Large intestine (tissue), 3 donors: ENCODE measurements at regions not wholly inside any gene's neighbourhood (a gene's known extent, or its start where the extent isn't known, plus 50 kb on each side); places are given as distances from the start of the nearest gene placed in this dataset.

Experiments
- DNase-seq, 2 donors: peaks; one replicate each; pipeline versions ENCODE4 v3.0.0 to v3.0.0-alpha.2; 2013
- H3K27ac ChIP-seq: one replicate; pipeline ENCODE4 v1.5.1; 2013; ENCODE audit warnings: low read length
- H3K27me3 ChIP-seq: 2 replicates; pipeline ENCODE4 v1.6.1; 2013; ENCODE audit warnings: low read length; ENCODE audit not compliant: control insufficient read depth, insufficient read depth
- H3K36me3 ChIP-seq: 2 replicates; pipeline ENCODE4 v1.6.1; 2013; ENCODE audit warnings: low read length; ENCODE audit not compliant: control insufficient read depth, insufficient read depth
- H3K4me1 ChIP-seq: one replicate; pipeline ENCODE4 v1.6.1; 2013; ENCODE audit warnings: low read length; ENCODE audit not compliant: control insufficient read depth, insufficient read depth
- H3K4me3 ChIP-seq: one replicate; pipeline ENCODE4 v1.5.1; 2013; ENCODE audit warnings: low read length
- H3K9me3 ChIP-seq: one replicate; pipeline ENCODE4 v1.6.1; 2013; ENCODE audit warnings: mild to moderate bottlenecking, low read depth, low read length, moderate library complexity; ENCODE audit not compliant: control insufficient read depth
- WGBS: methylation state at CpG from one replicate; pipeline ENCODE4 v1.1.5; 2013; ENCODE audit warnings: low lambda C conversion rate; ENCODE audit not compliant: insufficient coverage; 5-methylcytosine and 5-hydroxymethylcytosine counted together

DNA sequence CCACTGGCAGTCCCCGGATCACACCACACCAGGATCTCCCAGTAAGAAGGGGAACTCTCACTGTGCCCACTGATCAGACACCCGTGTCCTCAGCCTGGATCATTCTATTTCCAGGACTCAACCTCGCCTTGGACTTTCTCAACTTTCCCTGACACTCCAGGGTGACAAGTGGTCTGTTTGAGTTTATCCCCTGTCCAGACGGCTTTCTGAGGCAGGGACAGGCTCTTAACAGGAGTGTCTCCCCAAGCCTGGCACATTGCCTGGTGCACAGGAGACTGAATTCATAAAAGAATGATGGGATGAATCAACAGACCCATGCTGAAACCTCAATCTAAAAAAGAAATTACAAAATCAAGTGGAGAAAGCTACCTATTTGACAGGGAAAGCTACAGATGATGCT lies 606.6 kb downstream of the EFNB2 start:
- WGBS, result no CpG with 5 or more reads among the region's 4 CpGs
- no peak overlapping the region for H3K4me3 ChIP-seq
- H3K36me3 ChIP-seq, result no peaks in the 10 kb centered on the region
- no peaks in the 10 kb centered on the region for H3K27me3 ChIP-seq
- H3K9me3 ChIP-seq, result no peaks in the 10 kb centered on the region
- no peak for DNase-seq
- H3K4me1 ChIP-seq, result no peaks in the 10 kb centered on the region
- no peak overlapping the region for H3K27ac ChIP-seq

DNA sequence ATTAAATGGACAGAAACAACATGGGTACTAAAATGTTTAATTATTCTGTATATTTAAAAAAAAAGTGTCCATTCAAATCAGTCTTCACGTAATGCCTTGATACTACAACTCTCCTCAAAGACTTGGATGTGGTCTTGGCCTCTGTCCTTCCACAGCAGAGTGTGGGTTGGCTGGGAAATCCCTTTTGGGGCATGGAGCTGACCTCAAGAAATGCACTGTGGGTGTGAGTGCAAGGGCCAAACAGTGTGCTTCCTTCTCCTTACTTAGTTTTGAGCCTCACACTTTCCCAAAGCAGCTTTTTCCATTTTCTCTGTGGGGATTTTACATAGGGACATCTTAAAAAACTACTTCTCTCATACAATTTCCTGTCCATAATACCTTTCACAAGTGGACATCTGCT lies 607.4 kb downstream of the EFNB2 start:
- no CpG with 5 or more reads among the region's 1 CpG for WGBS
- Histone ChIP-seq H3K27me3 (no peaks in the 10 kb centered on the region), H3K4me3 (no peak overlapping the region), H3K9me3 (no peaks in the 10 kb centered on the region), H3K4me1 (no peaks in the 10 kb centered on the region), H3K27ac (no peak overlapping the region), H3K36me3 (no peaks in the 10 kb centered on the region)
- DNase-seq, result no peak

GRCh38 chr13:105925496-105925895 lies 610.0 kb downstream of the EFNB2 start:
- Histone ChIP-seq H3K9me3 (no peaks in the 10 kb centered on the region), H3K4me3 (no peak overlapping the region), H3K36me3 (no peaks in the 10 kb centered on the region), H3K27me3 (no peaks in the 10 kb centered on the region), H3K4me1 (peaks cover 7% of the 10 kb centered on the region), H3K27ac (no peak overlapping the region)
- WGBS, result no CpG with 5 or more reads among the region's 2 CpGs
- DNase-seq, result peak in 1 of 2 donors; percentile 36

- Histone ChIP-seq H3K27ac (no peak overlapping the region), H3K9me3 (no peaks in the 10 kb centered on the region), H3K27me3 (no peaks in the 10 kb centered on the region), H3K36me3 (no peaks in the 10 kb centered on the region), H3K4me3 (no peak overlapping the region), H3K4me1 (peaks cover 24% of the 10 kb centered on the region)
- DNase-seq, result peak in 1 of 2 donors; percentile 19
- WGBS, result no CpG with 5 or more reads among the region's 3 CpGs
Observed at GRCh38 chr13:105921711-105922110, 613.8 kb downstream of the EFNB2 start.

GRCh38 chr13:105920370-105920769 lies 615.1 kb downstream of the EFNB2 start:
- Histone ChIP-seq H3K4me1 (peaks cover 24% of the 10 kb centered on the region), H3K9me3 (no peaks in the 10 kb centered on the region), H3K27me3 (no peaks in the 10 kb centered on the region), H3K4me3 (no peak overlapping the region), H3K27ac (peak overlapping the region; percentile 64), H3K36me3 (no peaks in the 10 kb centered on the region)
- WGBS, result 60% methylated on average over 1 of the region's 4 CpGs
- DNase-seq, result peak; percentile 43 to 78

DNA sequence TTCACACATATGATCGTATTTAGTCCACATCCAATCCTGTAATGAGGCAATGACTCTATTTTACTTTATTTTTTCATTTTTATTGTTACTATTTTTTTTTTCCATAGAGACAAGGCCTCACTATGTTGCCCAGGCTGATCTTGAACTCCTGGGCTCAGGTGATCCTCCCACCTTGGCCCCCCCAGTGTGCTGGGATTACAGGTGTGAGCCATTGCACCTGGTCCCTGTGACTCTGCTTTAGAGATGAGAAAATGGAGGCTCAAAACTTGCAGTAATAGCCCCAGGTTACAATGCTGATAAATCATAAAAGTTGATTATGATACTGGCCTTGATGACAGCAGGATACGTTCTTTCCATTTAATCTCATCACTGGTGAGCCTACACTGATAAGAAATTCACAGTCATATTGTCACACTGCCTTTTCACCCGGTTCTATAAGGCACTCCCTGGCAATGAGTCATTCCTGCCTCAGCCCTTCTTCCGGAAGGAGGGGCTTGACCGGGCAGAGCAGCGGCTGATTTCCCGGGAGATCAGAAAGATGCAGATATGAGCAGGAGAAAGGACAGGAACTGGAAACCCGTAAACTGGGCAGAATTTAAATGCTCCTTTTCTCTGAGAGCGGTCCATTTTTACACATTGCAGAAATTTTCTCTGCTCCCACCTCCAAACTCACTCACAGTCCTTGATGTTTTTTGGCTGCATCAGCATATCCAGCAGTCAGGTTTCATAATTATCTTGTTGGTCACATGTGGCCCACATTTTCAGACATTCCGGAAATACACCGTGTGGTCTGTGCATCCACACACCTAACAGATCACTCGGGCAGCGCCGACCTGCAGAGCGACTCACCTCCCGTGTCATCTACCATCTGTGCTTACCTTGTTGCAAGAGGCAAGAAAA lies 616.4 kb downstream of the EFNB2 start:
- peak overlapping the region; percentile 64 for H3K27ac ChIP-seq
- H3K36me3 ChIP-seq, result no peaks in the 10 kb centered on the region
- no peaks in the 10 kb centered on the region for H3K9me3 ChIP-seq
- DNase-seq, result peak; percentile 90 to 95
- H3K4me3 ChIP-seq, result no peak overlapping the region
- 100% methylated on average over 1 of the region's 16 CpGs for WGBS
- H3K4me1 ChIP-seq, result peaks cover 24% of the 10 kb centered on the region
- no peaks in the 10 kb centered on the region for H3K27me3 ChIP-seq

DNA sequence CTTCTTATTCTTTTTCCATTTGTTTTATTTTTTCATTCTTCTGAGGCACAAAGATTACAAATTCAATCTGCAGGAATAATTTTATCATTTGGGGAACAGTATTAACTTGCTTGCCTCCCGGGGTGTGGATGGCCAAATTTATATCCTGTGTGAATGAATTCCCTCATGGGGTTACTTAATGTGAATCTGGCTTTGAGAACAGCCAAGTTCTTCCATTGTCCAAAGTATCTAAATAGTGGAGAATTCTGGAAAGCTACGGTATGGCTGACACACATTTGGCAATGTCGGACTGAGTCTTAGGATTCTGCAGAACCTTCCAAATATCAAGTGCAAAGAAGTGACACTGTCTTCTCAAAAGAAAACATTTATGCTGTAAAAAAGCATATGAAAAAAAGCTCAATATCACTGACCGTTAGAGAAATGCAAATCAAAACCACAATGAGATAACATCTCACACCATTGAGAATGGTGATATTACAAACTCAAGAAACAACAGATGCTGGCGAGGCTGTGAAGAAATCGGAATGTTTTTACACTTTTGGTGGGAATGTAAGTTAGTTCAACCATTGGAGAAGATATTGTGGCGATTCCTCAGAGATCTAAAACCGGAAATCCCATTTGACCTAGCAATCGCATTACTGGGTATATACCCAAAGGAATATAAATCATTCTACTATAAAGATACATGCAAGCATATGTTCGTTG lies 620.2 kb downstream of the EFNB2 start:
- no peaks in the 10 kb centered on the region for H3K36me3 ChIP-seq
- no peaks in the 10 kb centered on the region for H3K9me3 ChIP-seq
- WGBS, result 94% methylated on average over 6 of the region's 10 CpGs
- DNase-seq, result no peak
- no peaks in the 10 kb centered on the region for H3K27me3 ChIP-seq
- H3K4me3 ChIP-seq, result no peak overlapping the region
- no peak overlapping the region for H3K27ac ChIP-seq
- H3K4me1 ChIP-seq, result peaks cover 17% of the 10 kb centered on the region

- peak; percentile 19 to 27 for DNase-seq
- H3K4me1 ChIP-seq, result peaks cover 11% of the 10 kb centered on the region
- WGBS, result 71% methylated on average over 2 of the region's 4 CpGs
- no peak overlapping the region for H3K27ac ChIP-seq
- no peaks in the 10 kb centered on the region for H3K36me3 ChIP-seq
- H3K27me3 ChIP-seq, result no peaks in the 10 kb centered on the region
- no peaks in the 10 kb centered on the region for H3K9me3 ChIP-seq
- no peak overlapping the region for H3K4me3 ChIP-seq
Observed at GRCh38 chr13:105914291-105915036, 621.0 kb downstream of the EFNB2 start.

GRCh38 chr13:105908586-105908985 lies 626.9 kb downstream of the EFNB2 start:
- no peaks in the 10 kb centered on the region for H3K27me3 ChIP-seq
- 93% methylated on average over 7 of the region's 9 CpGs for WGBS

DNA sequence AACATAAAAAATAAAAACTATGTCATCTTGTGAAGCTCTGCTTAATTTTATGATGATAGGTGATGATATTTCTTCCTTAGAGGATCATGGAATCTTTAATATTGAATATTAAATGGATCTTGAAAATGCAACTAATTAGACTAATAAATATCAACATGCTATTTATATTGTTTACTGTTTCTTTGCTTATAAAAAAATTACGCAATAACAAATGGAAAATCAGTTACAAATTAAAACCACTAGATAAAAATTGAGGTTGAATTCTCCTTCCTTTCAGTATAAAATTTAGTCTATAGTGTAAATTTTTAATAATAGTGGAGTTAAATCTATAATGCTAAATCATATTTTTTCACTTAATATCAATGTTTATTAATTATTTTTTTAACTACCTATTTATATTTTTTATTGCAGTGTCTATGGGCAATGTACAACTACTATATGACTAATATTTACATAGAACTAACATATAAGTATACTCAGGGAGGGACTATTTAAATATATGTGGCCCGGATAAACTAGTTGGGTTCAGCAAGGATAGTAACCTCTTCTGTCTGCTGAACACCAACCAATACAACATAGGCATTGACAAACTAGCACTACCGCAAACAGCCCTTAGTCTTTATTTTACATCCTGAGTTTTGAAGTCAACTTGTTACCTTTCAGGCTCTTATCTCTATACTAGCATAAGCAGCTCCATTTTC lies 628.0 kb downstream of the EFNB2 start:
- no peak overlapping the region for H3K27ac ChIP-seq
- DNase-seq, result no peak
- H3K36me3 ChIP-seq, result no peaks in the 10 kb centered on the region
- no peaks in the 10 kb centered on the region for H3K27me3 ChIP-seq
- 89% methylated on average over 3 of the region's 3 CpGs for WGBS
- no peaks in the 10 kb centered on the region for H3K9me3 ChIP-seq
- H3K4me1 ChIP-seq, result no peaks in the 10 kb centered on the region
- no peak overlapping the region for H3K4me3 ChIP-seq

More at GRCh38 chr13:105908586-105908985, 626.9 kb downstream of the EFNB2 start:
- Histone ChIP-seq H3K9me3 (no peaks in the 10 kb centered on the region), H3K4me3 (no peak overlapping the region), H3K36me3 (no peaks in the 10 kb centered on the region), H3K4me1 (no peaks in the 10 kb centered on the region), H3K27ac (no peak overlapping the region)
- no peak for DNase-seq
